HG03575 (cell line): ENCODE measurements at regions not wholly inside any gene's neighbourhood (a gene's known extent, or its start where the extent isn't known, plus 50 kb on each side); places are given as distances from the start of the nearest gene placed in this dataset.

Source experiments
- ATAC-seq: cut with Tn5 transposase; IDR thresholded peaks from one replicate; pipeline ENCODE4 v1.9.1; 2021; ENCODE audit not compliant: unreplicated experiment, insufficient number of reproducible peaks, low FRiP score; ENCODE audit errors: extremely low read depth

GRCh38 chr15:94815110-94815731 is 583.9 kb downstream of the MCTP2 start:
- no peak for ATAC-seq

- ATAC-seq = no peak
These were observed 584.6 kb downstream of the MCTP2 start for GRCh38 chr15:94815914-94816313.

- no peak for ATAC-seq
These were observed 598.8 kb downstream of the MCTP2 start for GRCh38 chr15:94829887-94830884.

GRCh38 chr15:94834000-94834399 is 602.6 kb downstream of the MCTP2 start:
- ATAC-seq = no peak

- ATAC-seq = no peak
These were observed 603.1 kb downstream of the MCTP2 start for GRCh38 chr15:94834494-94834893.

- ATAC-seq = no peak
These were observed 606.9 kb downstream of the MCTP2 start for GRCh38 chr15:94838281-94838680.

- no peak for ATAC-seq
These were observed 609.7 kb downstream of the MCTP2 start for GRCh38 chr15:94840794-94841783.

- no peak for ATAC-seq
These were observed 611.7 kb downstream of the MCTP2 start for GRCh38 chr15:94843060-94843459.

- ATAC-seq = no peak
These were observed 612.8 kb downstream of the MCTP2 start for GRCh38 chr15:94844198-94844537.

GRCh38 chr15:94844538-94845389 is 613.4 kb downstream of the MCTP2 start:
- no peak for ATAC-seq

GRCh38 chr15:94845390-94845716 is 614.0 kb downstream of the MCTP2 start:
- ATAC-seq = no peak

- no peak for ATAC-seq
These were observed 616.0 kb downstream of the MCTP2 start for GRCh38 chr15:94847325-94847724.

- ATAC-seq = no peak
These were observed 616.7 kb downstream of the MCTP2 start for GRCh38 chr15:94848054-94848453.

GRCh38 chr15:94855018-94855408 is 623.7 kb downstream of the MCTP2 start:
- no peak for ATAC-seq

GRCh38 chr15:94855409-94856266 is 624.3 kb downstream of the MCTP2 start:
- ATAC-seq = no peak

GRCh38 chr15:94856267-94856854 is 625.0 kb downstream of the MCTP2 start:
- ATAC-seq = no peak

GRCh38 chr15:94857466-94857865 is 626.1 kb downstream of the MCTP2 start:
- no peak for ATAC-seq
